Stimulated activated CD4-positive, alpha-beta T cell treated with anti-CD3 and anti-CD28 coated beads, TNF-alpha, amount 100 ng/mL, for 24 hours (primary cell): ENCODE measurements at regions not wholly inside any gene's neighbourhood (a gene's known extent, or its start where the extent isn't known, plus 50 kb on each side); places are given as distances from the start of the nearest gene placed in this dataset.
"Not testable (repeated sequence)": the region's sequence is repeated elsewhere in the genome, so short reads cannot be mapped to it uniquely, and the experiment has no call there.

Source experiments
- DNase-seq, 3 experiments: peaks; one replicate each; pipeline ENCODE4 v3.0.0-alpha.2; 2020; ENCODE audit warnings: low read depth in 3 of 3

GRCh38 chr5:106699796-106700195 is 970.9 kb downstream of the EFNA5 start:
- no peak for DNase-seq

- DNase-seq = no peak
These were observed 971.5 kb downstream of the EFNA5 start for GRCh38 chr5:106699198-106699597.

- DNase-seq = no peak
These were observed 972.6 kb downstream of the EFNA5 start for GRCh38 chr5:106698169-106698568.

- DNase-seq = no peak
These were observed 979.0 kb downstream of the EFNA5 start for GRCh38 chr5:106691701-106692100.

- DNase-seq = no peak
These were observed 980.2 kb downstream of the EFNA5 start for GRCh38 chr5:106690585-106690984.

GRCh38 chr5:106680330-106680729 is 990.4 kb downstream of the EFNA5 start:
- DNase-seq = no peak

GRCh38 chr5:106677057-106677456 is 993.7 kb downstream of the EFNA5 start:
- no peak for DNase-seq

- DNase-seq = no peak
These were observed 995.0 kb downstream of the EFNA5 start for GRCh38 chr5:106675687-106676086.

GRCh38 chr5:106673941-106674340 is 996.8 kb downstream of the EFNA5 start:
- no peak for DNase-seq

- DNase-seq = no peak
These were observed 1008.9 kb downstream of the EFNA5 start for GRCh38 chr5:106661866-106662265.

GRCh38 chr5:106660681-106661080 is 1010.1 kb downstream of the EFNA5 start:
- no peak for DNase-seq

GRCh38 chr5:106658150-106658549 is 1012.6 kb downstream of the EFNA5 start:
- no peak for DNase-seq

GRCh38 chr5:106656821-106657220 is 1013.9 kb downstream of the EFNA5 start:
- DNase-seq = no peak

GRCh38 chr5:106649031-106649430 is 1021.7 kb downstream of the EFNA5 start:
- no peak for DNase-seq

GRCh38 chr5:106648401-106648800 is 1022.3 kb downstream of the EFNA5 start:
- DNase-seq = no peak

GRCh38 chr5:106646106-106646505 is 1024.6 kb downstream of the EFNA5 start:
- no peak for DNase-seq

- no peak for DNase-seq
These were observed 1030.2 kb downstream of the EFNA5 start for GRCh38 chr5:106640511-106640910.

GRCh38 chr5:106639488-106639887 is 1031.2 kb downstream of the EFNA5 start:
- no peak for DNase-seq

GRCh38 chr5:106637275-106637674 is 1033.5 kb downstream of the EFNA5 start:
- no peak for DNase-seq

GRCh38 chr5:106634375-106634774 is 1036.4 kb downstream of the EFNA5 start:
- no peak for DNase-seq

GRCh38 chr5:106633825-106634224 is 1036.9 kb downstream of the EFNA5 start:
- DNase-seq = no peak

- not testable (repeated sequence) for DNase-seq
These were observed 1042.3 kb downstream of the EFNA5 start for GRCh38 chr5:106628456-106628855.

- no peak for DNase-seq
These were observed 1060.7 kb downstream of the EFNA5 start for GRCh38 chr5:106610041-106610440.

GRCh38 chr5:106601620-106602019 is 1069.1 kb downstream of the EFNA5 start:
- no peak for DNase-seq

GRCh38 chr5:106600803-106601202 is 1069.9 kb downstream of the EFNA5 start:
- no peak for DNase-seq
